DMS 273 treated with DMSO at 0.1 percent for 48 hours (cell line): ENCODE measurements at regions not wholly inside any gene's neighbourhood (a gene's known extent, or its start where the extent isn't known, plus 50 kb on each side); places are given as distances from the start of the nearest gene placed in this dataset.

ENCODE experiments used
- DNase-seq: peaks from one replicate; lab custom pipeline; 2025; lab: John Stamatoyannopoulos, UW

DNA sequence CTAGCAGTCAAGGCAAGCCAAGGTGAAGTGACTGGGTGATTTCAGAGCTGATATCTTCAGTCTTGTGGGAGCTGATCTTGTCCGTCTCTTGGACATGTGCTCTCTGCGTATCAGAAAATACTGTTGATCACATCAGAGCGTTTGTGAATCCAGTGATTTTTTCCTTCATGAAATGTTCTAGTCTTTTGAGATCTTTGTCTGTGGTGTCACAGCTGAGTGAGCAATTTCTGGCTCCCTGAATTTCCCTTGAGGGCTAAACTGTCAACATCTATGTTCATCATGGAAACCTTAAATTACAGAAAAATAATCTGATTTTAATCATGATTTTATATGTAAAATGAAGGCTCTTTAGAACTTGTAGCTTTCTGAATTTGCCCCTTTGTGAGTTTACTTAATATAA is 432.0 kb downstream of the CCDC85A start:
- no peak for DNase-seq

DNA sequence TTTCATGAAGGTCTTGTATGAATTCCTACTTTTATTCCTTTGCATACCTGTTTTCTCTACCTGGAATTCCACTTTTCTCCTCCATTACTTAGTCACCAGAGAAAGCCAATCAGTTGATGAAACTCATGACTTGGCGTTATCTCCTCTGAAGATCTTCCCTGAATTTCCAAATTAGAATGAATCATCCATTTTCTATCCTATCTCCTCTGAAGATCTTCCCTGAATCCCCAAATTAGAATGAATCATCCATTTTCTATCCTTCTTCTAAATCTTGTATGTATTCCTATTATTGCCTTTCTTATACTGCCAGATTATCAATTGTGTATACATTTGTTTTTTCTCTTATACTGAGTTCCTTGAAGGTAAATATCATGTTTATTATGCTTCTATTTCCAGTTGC is 440.4 kb downstream of the CCDC85A start:
- no peak for DNase-seq

DNA sequence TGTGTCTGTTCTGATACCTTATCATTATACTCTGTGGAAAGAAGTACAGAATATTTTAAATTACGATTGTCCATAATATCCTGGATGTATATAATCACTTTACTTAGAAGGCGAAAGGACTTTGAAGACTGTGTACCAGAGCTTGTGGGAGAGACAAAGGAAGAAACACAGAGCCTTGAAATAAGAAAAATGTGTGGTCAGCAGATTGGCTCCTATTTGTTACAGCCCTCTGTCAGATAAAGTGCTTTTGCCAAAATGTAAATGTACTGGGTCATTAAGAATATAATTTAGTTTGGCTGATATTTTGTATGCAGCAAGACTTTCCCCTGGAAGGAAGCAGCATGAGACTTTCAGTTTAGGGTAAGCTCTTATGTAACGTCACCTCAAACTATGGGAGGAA is 443.1 kb downstream of the CCDC85A start:
- no peak for DNase-seq

DNA sequence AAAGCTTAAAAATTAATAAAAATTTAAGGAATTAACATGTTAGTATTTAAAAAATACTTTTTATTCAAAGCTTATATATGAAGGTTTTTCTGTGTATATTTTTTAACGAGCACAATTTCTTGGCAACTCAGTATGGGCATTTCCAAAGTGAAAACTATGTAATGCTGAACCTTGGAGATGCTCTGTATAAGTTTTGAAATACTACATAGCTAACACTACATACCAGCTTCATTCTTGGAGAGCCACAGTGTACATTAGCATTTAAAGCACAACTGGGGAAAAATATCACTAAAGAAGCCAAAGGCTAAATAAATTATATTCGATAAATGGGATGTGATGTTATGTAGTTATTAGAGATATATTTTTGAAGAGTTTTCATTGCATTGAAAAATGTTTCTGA is 446.5 kb downstream of the CCDC85A start:
- DNase-seq, result no peak

DNA sequence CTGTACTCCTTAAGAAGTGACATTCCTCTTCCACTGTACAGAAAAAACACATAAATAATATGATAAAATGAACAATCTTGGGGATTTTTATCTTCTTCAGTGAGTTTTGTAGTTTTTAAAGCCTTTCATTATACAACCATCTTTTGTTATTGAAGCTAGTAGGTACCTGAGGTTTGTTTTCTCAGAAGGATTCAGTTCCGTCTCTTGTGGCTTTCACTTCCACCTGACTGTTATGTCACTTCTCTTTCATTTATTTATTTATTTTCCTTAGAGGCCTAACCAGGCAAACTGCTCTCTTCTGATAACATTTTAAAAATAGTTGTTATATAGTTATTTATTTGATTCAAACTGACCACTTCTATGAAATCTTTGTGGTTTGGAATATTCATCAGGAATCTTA is 464.2 kb downstream of the CCDC85A start:
- no peak for DNase-seq

DNA sequence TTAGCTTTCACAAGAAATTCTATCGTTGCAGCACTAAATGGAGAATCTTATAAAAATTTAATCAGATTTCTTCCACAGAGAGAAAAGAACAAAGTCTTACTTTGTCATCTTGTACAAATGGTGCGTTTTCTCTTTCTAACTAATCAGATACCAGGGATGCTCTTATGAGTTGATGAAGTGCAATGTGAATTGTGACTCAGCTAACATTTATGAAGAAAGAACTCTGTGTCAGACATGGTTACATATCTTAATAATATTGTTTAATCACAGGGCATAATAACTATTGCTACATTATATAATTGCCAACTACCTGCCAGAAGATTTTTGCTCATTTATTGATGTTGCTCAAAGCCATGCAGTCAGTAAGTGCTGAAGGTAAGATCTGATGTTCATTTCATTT is 465.0 kb downstream of the CCDC85A start:
- DNase-seq, result no peak

DNA sequence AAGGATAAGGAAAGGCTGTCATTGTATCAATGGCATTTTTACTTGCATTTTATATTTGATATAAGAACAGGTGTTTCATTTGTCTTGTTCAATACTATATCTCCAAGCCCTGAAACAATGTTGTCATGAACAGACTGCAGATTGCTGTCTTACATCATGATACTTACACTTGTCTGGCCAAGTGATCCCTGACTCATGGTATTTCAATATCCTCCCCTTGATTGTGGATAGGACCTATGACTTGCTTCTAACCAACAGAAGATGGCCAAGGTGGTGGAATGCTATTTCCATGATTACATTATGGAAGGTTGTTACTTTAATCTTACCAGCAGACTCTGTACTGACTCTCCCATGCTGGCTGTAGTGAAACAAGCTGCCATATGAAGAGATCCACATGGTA is 471.1 kb downstream of the CCDC85A start:
- DNase-seq, result no peak

DNA sequence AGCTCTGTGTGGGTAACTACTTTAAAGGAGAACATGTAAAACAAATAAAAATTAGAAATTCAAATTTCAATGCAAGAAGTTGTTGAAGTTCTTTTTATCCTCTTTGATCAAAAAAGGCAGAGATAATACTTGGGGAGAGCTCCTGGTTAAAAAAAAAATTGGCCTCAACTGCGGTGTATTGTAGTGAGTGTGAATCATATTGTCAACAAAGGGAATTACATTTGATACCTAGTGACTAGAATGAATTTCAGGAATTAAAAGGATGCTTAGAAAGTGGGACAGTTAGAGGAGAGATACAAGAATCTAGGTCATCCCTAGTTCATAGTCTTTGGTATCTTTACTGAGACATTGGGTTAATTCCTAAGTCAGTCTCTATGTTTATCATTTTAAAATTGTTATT is 473.0 kb downstream of the CCDC85A start:
- DNase-seq, result no peak

DNA sequence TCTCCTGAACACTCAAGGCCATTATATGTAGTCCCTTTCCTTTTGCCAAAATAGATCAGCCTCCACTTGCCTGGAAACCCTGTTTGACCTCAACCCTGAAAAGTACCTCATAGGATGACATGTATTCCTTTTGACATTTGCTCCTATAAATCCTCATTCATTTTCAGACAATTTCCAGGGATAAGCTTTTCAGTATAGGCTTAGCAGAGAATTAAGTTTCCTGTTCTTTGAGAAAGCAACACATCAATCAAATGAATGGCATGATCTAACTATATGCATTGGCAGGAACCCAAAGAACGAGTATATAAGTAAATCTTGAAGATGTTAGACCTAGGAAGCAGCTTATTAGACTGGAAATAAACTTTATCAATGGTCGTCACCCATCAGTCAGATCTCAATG is 483.0 kb downstream of the CCDC85A start:
- no peak for DNase-seq

DNA sequence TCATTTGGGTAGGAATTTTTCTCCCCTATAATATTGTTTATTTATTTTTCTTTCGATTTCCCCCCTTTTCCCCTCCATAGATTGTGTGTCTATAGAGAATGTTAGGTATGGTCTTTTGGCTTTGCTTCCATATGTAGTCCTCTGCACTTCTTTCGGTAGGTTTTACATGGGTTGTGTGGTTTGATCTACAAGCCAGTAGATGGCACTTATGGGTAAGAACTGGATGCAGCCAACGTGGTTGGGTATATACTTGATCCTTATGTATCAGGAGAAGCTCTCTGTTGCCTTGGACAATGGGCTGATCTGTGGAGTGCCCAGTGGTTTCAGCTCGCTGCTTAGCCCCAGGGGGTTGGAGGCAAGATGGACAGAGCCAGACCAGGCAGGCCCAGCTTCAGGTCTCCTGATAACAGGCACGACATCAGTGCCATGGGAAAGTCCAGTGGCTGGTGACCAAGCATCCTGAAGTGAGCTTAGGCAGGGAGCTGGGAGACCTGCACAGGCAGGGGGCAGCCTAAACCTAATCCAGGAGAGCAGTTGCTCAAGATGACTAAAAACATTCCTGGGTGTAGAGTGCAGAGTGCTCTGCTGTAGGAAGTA is 488.3 kb downstream of the CCDC85A start:
- DNase-seq, result no peak

DNA sequence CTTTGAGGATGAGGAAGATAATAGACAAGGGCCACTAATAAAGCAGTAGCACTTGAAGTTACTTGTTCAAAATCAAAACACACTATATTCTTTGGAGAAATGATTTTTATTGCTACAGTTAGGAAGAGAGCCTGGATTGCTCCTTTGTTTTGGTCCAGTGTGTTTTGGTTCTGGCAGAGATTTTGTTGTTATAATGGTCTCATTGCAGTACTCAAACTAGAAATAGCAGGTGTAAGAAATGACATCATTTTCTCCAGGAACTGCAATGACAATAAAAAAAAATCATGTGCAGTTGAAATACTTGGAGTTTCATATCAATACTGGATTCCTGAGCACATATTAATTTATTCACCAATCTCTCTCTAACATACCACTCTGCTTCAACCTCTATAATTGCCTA is 490.3 kb downstream of the CCDC85A start:
- no peak for DNase-seq

DNA sequence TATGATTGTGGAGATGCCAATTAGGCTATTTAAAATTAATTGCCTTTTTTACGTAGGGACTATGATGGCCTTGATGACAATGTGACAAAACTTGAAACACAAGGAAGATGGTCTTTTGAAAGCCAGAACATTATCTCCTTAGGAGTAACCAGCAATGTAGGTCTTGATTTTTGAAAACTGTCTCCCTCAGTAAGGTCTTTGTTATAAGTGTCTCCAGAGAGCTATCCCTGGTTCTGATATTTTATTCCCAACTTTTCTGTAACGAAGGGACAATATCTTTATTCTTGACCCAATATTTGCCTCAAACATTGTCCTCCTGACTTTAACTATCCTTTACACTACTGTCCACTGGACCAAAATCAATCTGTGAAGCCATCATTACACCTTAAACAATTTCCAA is 493.2 kb downstream of the CCDC85A start:
- DNase-seq, result no peak

DNA sequence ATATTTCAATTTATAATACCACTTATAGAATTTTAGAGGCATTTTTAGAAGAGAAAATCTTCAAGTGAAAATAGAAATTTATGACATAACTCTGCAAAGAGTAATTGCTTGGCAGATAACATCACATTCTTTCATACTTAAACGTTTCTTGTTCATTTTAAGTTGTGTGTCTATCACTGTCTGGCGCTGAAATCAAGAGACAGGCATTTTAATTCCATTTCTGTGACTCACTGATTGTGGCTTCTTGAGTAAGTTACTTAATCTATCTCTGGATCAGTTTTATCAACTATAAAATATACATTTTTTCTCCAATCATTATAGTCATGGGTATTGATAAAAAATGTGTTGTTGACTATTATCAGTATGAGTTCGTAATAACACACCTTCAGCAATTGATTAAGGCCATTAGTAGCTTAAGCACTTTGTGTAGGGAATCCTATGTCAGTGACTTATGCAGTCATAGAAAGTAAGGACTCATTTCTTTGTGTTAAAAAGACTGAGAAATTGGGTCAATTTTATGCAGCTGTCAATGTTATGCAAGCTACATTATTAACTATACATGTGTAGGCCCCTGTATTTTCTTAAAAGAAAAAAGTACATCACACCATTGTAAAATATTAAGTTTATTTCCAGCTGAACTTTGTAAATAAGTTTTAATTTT is 497.3 kb downstream of the CCDC85A start:
- DNase-seq, result no peak

DNA sequence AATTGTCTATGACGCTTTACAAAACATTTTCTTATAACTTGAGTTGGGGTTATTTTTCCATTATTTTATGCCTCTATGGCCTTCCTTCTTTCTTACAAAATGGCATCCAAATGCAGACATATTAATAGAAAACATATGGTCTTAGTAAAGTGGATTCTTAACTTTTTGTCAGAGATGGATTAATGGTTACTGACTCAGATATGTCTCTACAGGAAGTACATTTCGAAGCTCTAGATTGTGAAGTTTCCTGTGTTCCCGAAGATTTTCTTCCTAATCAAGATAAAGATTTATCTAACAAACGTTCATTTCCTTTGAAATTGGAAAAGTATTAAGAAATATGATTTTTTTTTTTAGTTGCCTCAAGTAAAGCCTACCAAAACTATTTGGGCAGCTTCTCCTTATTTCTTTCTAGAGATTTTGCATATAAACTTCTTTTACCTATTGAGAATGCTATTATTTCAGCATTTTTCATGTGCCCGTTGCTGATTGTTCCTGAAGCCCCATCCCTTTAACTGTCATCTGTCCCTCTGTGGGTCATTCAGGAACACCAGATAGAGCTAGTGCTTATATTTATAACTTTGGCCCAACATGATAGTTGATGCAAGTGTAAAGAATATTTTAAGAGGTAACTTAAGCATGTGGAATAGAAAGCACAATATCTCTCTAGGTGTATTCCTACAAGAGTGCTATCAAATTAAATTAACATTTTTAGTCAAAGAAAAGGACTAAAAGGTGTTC is 498.0 kb downstream of the CCDC85A start:
- DNase-seq, result no peak

DNA sequence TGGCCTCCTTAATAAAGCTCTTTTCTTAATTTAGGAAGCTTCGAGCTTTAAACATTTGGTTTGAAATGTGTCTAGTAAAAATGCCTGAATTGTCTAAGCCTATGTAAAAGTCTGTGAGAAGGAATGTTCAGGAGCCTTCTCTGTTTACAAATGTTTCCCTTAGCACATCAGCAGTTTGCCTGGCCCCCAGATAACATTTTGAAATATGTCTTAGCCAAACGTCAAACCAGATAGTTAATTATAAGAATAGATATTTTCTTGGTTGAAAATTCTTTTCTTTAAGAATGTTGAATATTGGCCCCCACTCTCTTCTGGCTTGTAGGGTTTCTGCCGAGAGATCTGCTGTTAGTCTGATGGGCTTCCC is 498.6 kb downstream of the CCDC85A start:
- no peak for DNase-seq

DNA sequence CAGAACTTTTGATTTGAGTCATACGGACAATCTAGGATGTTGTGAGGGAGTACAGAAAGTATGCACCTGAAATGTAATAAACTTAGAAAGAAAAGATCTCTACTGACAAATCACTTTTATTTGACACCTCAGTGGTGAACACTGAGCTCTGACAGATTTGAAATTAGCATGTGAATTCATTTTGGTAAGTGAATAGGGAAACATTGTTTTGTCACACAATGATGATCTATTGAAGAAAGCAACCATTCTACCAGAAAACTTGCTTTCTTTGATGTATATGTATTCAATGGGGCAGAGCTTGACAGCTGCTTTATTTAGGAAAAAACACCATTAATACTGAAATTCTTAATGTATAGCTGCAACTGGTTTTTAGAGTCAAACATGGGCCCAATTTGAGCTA is 500.5 kb downstream of the CCDC85A start:
- no peak for DNase-seq

DNA sequence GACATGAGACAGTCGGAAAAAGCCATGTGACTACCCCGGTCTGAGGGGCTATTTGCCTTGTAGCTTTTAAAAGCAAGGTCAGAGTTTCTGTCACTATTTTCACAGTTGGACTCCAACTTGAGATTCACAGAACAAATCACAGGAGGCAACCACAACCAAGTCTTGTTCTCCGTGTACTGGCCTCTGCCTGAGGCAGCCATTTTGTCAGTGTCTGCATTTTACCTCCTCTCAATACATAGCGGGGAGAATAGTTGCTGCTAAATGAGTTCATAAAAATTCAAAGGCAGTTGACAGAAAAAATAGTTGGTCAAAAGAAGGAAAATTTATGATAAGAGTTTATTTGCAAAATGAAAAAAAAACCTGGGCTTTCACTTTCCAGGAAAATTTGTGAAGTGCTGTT is 501.4 kb downstream of the CCDC85A start:
- no peak for DNase-seq

DNA sequence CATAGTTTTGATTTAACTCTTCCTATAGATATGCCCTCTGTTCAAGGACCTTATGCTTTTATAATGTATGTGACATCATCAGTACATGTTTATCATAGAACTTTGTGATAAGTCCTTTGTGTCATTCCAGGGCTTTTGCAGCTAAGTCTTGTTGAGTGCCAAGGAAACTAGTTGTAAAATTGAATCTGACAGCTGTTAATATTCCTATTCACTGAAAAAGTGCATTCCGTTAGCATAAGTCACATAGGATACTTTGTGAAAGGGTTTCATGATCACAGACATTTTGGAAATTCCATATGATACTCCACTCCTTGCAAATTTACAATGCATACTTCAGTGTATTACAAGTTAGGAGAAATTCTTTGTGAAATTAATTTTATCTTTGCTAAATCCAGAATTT is 503.4 kb downstream of the CCDC85A start:
- DNase-seq, result no peak

DNA sequence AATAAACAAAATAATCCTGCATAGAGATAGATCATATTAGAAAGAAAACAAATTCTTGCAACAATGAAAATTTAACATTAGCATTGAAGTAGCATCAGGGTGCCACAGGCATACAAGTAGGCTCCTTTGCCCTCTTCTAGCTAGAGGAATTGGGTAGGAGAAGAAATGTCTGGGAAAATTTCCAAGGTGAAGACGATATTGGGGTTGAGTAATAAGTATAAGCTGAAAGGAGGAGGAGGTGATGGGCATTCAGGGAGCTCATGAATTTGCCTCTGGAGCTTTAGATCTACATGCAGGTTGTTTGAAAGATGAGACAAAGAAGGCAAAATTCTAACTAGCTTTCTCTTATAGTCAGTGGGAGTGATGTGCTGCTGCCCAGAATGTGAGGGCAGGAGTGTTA is 504.9 kb downstream of the CCDC85A start:
- DNase-seq, result no peak

DNA sequence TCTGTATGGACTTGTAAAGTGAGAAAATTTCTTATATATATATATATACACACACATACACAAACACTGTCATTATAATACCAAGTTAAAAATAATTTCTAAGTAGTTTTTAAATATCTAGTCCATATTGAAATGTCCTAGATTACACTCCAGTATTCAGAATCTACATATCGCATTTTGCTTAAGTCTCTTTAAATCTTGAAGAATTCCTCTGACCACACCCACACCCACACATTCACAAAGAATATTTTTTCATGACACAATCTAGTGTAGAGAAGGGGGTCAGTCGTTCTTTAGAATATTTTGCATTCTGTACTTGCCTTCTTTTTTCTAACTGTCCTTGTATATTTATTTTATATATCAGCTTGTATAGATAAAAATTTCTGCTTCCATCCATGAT is 509.7 kb downstream of the CCDC85A start:
- no peak for DNase-seq

DNA sequence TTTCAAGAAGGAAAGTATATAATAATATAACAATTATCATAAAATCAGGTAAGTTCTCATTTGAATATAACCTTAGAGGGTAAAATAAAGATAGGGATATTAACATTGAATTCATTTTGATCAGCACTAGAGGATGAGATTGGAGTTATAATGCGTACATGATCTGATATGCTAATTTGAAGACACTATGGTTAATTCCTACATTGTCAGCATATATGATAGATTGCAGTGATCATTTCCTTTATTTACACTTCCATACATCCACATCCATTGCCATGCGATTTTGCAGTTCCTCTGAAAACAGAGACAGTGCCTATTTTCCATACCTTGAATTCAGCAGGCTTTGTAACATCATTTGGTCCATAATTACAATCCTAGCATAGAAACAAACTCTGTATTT is 519.2 kb downstream of the CCDC85A start:
- DNase-seq, result no peak

DNA sequence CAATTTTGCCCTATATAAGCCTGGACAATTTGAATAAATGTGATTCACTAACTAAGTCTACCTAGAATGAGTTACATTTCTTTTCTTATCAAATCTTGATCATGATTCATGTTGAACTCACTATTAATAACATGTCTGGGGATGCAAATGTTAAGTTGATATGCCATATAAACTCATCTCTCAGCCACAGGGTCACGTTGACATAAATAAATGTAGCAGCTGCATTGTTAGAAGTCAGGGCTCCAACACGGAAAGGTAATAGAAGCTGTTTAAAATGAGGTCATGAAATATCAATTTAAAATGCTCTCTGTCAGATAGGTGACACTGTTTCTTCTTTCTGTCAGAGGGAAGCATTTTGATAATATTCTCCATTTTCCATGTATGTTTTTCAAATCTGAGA is 521.9 kb downstream of the CCDC85A start:
- DNase-seq, result no peak

DNA sequence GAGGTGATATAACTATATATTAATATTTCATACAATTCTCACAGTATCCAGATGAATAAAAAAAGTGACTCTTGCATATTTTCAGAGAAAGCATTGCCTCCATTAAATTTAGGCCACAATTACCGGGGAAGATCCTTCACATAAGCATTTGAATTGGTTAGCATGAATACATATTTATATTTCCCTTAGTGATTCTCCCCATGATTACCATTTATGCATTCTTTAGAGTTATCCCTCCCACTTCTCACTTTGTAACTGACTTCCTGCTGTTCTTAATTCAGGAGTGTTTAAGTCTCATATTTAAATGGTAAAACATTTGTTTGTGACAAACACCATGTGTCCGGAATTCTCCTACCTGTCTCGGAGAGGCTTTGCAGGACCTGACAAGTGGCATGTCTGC is 523.4 kb downstream of the CCDC85A start:
- DNase-seq, result no peak

DNA sequence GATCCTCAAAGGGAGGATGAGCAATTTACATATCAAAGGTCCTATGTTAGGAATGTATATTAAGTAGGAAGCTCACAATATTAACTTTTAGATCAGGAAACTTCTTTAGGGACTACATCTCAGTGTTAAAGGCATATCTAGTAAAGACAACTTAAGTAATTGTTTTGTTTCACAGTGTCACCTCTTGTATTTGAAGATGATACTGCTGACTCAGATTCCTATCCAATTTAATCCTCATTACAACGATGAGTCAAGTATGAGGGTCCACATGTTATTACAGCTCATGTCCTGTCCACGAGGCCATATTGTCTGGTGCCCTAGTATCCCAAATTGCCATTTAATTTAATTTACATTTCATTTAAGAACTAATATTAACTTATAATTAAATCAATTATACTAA is 523.9 kb downstream of the CCDC85A start:
- DNase-seq, result no peak
